ENCODE measurements at regions not wholly inside any gene's neighbourhood (a gene's known extent, or its start where the extent isn't known, plus 50 kb on each side); places are given as distances from the start of the nearest gene placed in this dataset.

GRCh38 chr20:48420176-48420575 is 407.6 kb downstream of the PREX1 start:
- CTCF ChIA-PET = interaction anchor here (5.2 kb wide), 1 partner anchor 200 kb away, joined by 66 read pairs; no protein-coding TSS in a partner anchor
- no peak for TF ChIP-seq CTCF (IDR thresholded peaks at IDR 0.05; ENCODE audit: unreplicated experiment)
- intact Hi-C loops (cut with micrococcal nuclease; ENCODE audit: unreplicated experiment) = no loop called here
- no TSS peak for BruUV-seq (replicated peaks)
- peaks cover 8% of the 10 kb centered on the region for H3K4me1 Mint-ChIP-seq (ENCODE audit: low read depth, unreplicated experiment)
- H3K4me3 Mint-ChIP-seq (ENCODE audit: low read depth, unreplicated experiment) = no peak overlapping the region
- no peaks in the 10 kb centered on the region for H3K36me3 Mint-ChIP-seq (ENCODE audit: insufficient read depth, unreplicated experiment)
- no peak for DNase-seq
- H3K27ac Mint-ChIP-seq (ENCODE audit: unreplicated experiment) = no peak overlapping the region
- no peaks in the 10 kb centered on the region for H3K9me3 Mint-ChIP-seq (ENCODE audit: low read depth, unreplicated experiment)
- peaks cover under 1% of the 10 kb centered on the region for H3K27me3 Mint-ChIP-seq (ENCODE audit: unreplicated experiment)

GRCh38 chr20:48419173-48419572 is 408.6 kb downstream of the PREX1 start:
- no peaks in the 10 kb centered on the region for H3K27me3 Mint-ChIP-seq (ENCODE audit: unreplicated experiment)
- peaks cover 8% of the 10 kb centered on the region for H3K4me1 Mint-ChIP-seq (ENCODE audit: low read depth, unreplicated experiment)
- H3K4me3 Mint-ChIP-seq (ENCODE audit: low read depth, unreplicated experiment) = no peak overlapping the region
- CTCF ChIA-PET = interaction anchor here (5.2 kb wide), 1 partner anchor 201 kb away, joined by 66 read pairs; no protein-coding TSS in a partner anchor
- no peak for DNase-seq
- TF ChIP-seq CTCF (IDR thresholded peaks at IDR 0.05; ENCODE audit: unreplicated experiment) = no peak
- H3K9me3 Mint-ChIP-seq (ENCODE audit: low read depth, unreplicated experiment) = no peaks in the 10 kb centered on the region
- no peaks in the 10 kb centered on the region for H3K36me3 Mint-ChIP-seq (ENCODE audit: insufficient read depth, unreplicated experiment)
- intact Hi-C loops (cut with micrococcal nuclease; ENCODE audit: unreplicated experiment) = no loop called here
- BruUV-seq (replicated peaks) = no TSS peak
- H3K27ac Mint-ChIP-seq (ENCODE audit: unreplicated experiment) = no peak overlapping the region

- CTCF ChIA-PET = interaction anchor here (1.0 kb wide), 1 partner anchor 204 kb away, joined by 4 read pairs; no protein-coding TSS in a partner anchor
- no peak for TF ChIP-seq CTCF (IDR thresholded peaks at IDR 0.05; ENCODE audit: unreplicated experiment)
- intact Hi-C loops (cut with micrococcal nuclease; ENCODE audit: unreplicated experiment) = no loop called here
- DNase-seq = no peak
- H3K9me3 Mint-ChIP-seq (ENCODE audit: low read depth, unreplicated experiment) = peaks cover 3% of the 10 kb centered on the region
- H3K4me3 Mint-ChIP-seq (ENCODE audit: low read depth, unreplicated experiment) = no peak overlapping the region
- peaks cover 17% of the 10 kb centered on the region for H3K4me1 Mint-ChIP-seq (ENCODE audit: low read depth, unreplicated experiment)
- no peaks in the 10 kb centered on the region for H3K27me3 Mint-ChIP-seq (ENCODE audit: unreplicated experiment)
- no TSS peak for BruUV-seq (replicated peaks)
- no peak overlapping the region for H3K27ac Mint-ChIP-seq (ENCODE audit: unreplicated experiment)
- no peaks in the 10 kb centered on the region for H3K36me3 Mint-ChIP-seq (ENCODE audit: insufficient read depth, unreplicated experiment)
Measured at GRCh38 chr20:48416002-48416401, 411.8 kb downstream of the PREX1 start.

GRCh38 chr20:48414786-48415185 is 413.0 kb downstream of the PREX1 start:
- BruUV-seq (replicated peaks) = no TSS peak
- H3K9me3 Mint-ChIP-seq (ENCODE audit: low read depth, unreplicated experiment) = peaks cover 5% of the 10 kb centered on the region
- H3K27ac Mint-ChIP-seq (ENCODE audit: unreplicated experiment) = no peak overlapping the region
- no peaks in the 10 kb centered on the region for H3K36me3 Mint-ChIP-seq (ENCODE audit: insufficient read depth, unreplicated experiment)
- no peak for TF ChIP-seq CTCF (IDR thresholded peaks at IDR 0.05; ENCODE audit: unreplicated experiment)
- CTCF ChIA-PET = no interaction called here
- intact Hi-C loops (cut with micrococcal nuclease; ENCODE audit: unreplicated experiment) = no loop called here
- no peak overlapping the region for H3K4me3 Mint-ChIP-seq (ENCODE audit: low read depth, unreplicated experiment)
- peaks cover 22% of the 10 kb centered on the region for H3K4me1 Mint-ChIP-seq (ENCODE audit: low read depth, unreplicated experiment)
- H3K27me3 Mint-ChIP-seq (ENCODE audit: unreplicated experiment) = no peaks in the 10 kb centered on the region
- no peak for DNase-seq
